A549 (cell line): ENCODE measurements at regions not wholly inside any gene's neighbourhood (a gene's known extent, or its start where the extent isn't known, plus 50 kb on each side); places are given as distances from the start of the nearest gene placed in this dataset.
A peak's percentile ranks its signal among the peaks of the same experiment; 100 is the strongest.

ENCODE experiments used
- ATAC-seq, 2 experiments: fragments of 200-7000 bp in 1 of 2; fragments of >200 bp in 1 of 2; cut with Nextera tagmentation in 1 of 2; cut with Tn5 transposase in 1 of 2; 3 replicates each; pipeline versions ENCODE4 v1.8.0 to v1.9.1; 2018 to 2020; ENCODE audit warnings: mild to moderate bottlenecking in 1 of 2, moderate library complexity in 1 of 2
- CTCF ChIA-PET: fragments of 300-600 bp; sonication (Branson Sonifier 250); formaldehyde crosslinking; extraction: SDS; loops from one replicate; lab custom pipeline; 2021; ENCODE audit warnings: antibody characterized with exemption, inconsistent platforms; lab: Yijun Ruan, JAX
- POLR2A ChIA-PET: fragments of 350-600 bp; formaldehyde crosslinking; extraction: SDS; loops from one replicate; lab custom pipeline; 2021; ENCODE audit warnings: antibody characterized with exemption, inconsistent platforms; lab: Yijun Ruan, JAX
- DNase-seq, 2 experiments: peaks; one replicate each; pipeline versions ENCODE4 v3.0.0 to v3.0.0-alpha.2; 2011 to 2016; ENCODE audit warnings: low read depth in 1 of 2, low spot score in 1 of 2
- FAIRE-seq: peaks from 2 replicates; lab custom pipeline; 2011; peaks lifted over from hg19 to GRCh38; lab: Jason Lieb, UNC
- H3K27ac ChIP-seq, 2 experiments: fragments of >200 bp; sonication (Bioruptor Twin); formaldehyde crosslinking; 3 replicates each; pipeline ENCODE4 v1.5.1; 2016 to 2017
- H3K4me1 ChIP-seq: fragments of >200 bp; sonication (Bioruptor Twin); formaldehyde crosslinking; 3 replicates; pipeline ENCODE4 v1.6.1; 2016
- H3K4me2 ChIP-seq: fragments of >200 bp; sonication (Bioruptor Twin); formaldehyde crosslinking; 3 replicates; pipeline ENCODE4 v1.6.1; 2016
- H3K4me3 ChIP-seq: fragments of >200 bp; sonication (Bioruptor Twin); formaldehyde crosslinking; 3 replicates; pipeline ENCODE4 v1.5.1; 2016
- H3K9me3 ChIP-seq: fragments of >200 bp; sonication (Bioruptor Twin); formaldehyde crosslinking; 3 replicates; pipeline ENCODE4 v1.6.1; 2016
- CBX2 ChIP-seq: fragments of 200-600 bp; sonication (generic); IDR thresholded peaks from 2 replicates; pipeline ENCODE4 v1.6.1; 2016; ENCODE audit warnings: low read depth, mild to moderate bottlenecking, borderline replicate concordance
- CBX8 ChIP-seq: fragments of 200-600 bp; sonication (generic); IDR thresholded peaks from 2 replicates; pipeline ENCODE4 v1.6.1; 2016
- EHF ChIP-seq: fragments of 250-450 bp; sonication (Bioruptor Pico); IDR thresholded peaks from 2 replicates; pipeline ENCODE4 v1.5.0; 2020; ENCODE audit warnings: mild to moderate bottlenecking
- ESRRA ChIP-seq: fragments of 150-350 bp; IDR thresholded peaks from 2 replicates; pipeline ENCODE4 v1.6.1; 2014; ENCODE audit warnings: mild to moderate bottlenecking, low read length, borderline replicate concordance
- FOSL2 ChIP-seq, 2 experiments: fragments of 450-650 bp in 1 of 2; fragments of >200 bp in 1 of 2; sonication (Bioruptor Twin) in 1 of 2; formaldehyde crosslinking; IDR thresholded peaks; 2 replicates each; pipeline versions ENCODE4 v1.5.0 to v1.6.1; 2016 to 2020; ENCODE audit warnings: mild to moderate bottlenecking in 1 of 2, moderate library complexity in 1 of 2
- GATA3 ChIP-seq: IDR thresholded peaks from 2 replicates; pipeline ENCODE4 v1.6.1; 2012; ENCODE audit warnings: borderline replicate concordance
- HEYL ChIP-seq: fragments of 250-450 bp; sonication (Bioruptor Pico); IDR thresholded peaks from 2 replicates; pipeline ENCODE4 v1.8.0; 2021; ENCODE audit warnings: mild to moderate bottlenecking, moderate library complexity
- HOXB5 ChIP-seq: fragments of 250-450 bp; sonication (Bioruptor Pico); IDR thresholded peaks from 2 replicates; pipeline ENCODE4 v1.5.0; 2020; ENCODE audit warnings: mild to moderate bottlenecking, moderate library complexity
- MAFK ChIP-seq: fragments of 450-650 bp; IDR thresholded peaks from 2 replicates; pipeline ENCODE4 v1.6.1; 2014; ENCODE audit not compliant: partially characterized antibody
- MAZ ChIP-seq: fragments of 150-350 bp; IDR thresholded peaks from 2 replicates; pipeline ENCODE4 v1.6.1; 2014; ENCODE audit warnings: antibody characterized with exemption, low read depth, low read length, borderline replicate concordance
- NFE2L2 ChIP-seq: fragments of 150-350 bp; conservative IDR thresholded peaks from 2 replicates; pipeline ENCODE4 v1.6.1; 2014; ENCODE audit warnings: low read length
- POLR2A ChIP-seq: IDR thresholded peaks from 2 replicates; pipeline ENCODE4 v1.6.1; 2012; ENCODE audit warnings: mild to moderate bottlenecking, low read length
- RARB ChIP-seq: fragments of 250-450 bp; sonication (Bioruptor Pico); IDR thresholded peaks from 2 replicates; pipeline ENCODE4 v1.8.0; 2021; ENCODE audit warnings: mild to moderate bottlenecking, moderate library complexity
- SMC3 ChIP-seq: fragments of >200 bp; sonication (Bioruptor Twin); formaldehyde crosslinking; IDR thresholded peaks from 3 replicates; pipeline ENCODE4 v1.6.1; 2018; ENCODE audit warnings: inconsistent platforms
- ZSCAN20 ChIP-seq: fragments of 250-450 bp; sonication (Bioruptor Pico); IDR thresholded peaks from 2 replicates; pipeline ENCODE4 v1.8.0; 2022; ENCODE audit warnings: mild to moderate bottlenecking, moderate library complexity
- WGBS: methylation state at CpG from one replicate; pipeline ENCODE4 v1.1.6; 2017; ENCODE audit errors: missing lambda C conversion rate; 5-methylcytosine and 5-hydroxymethylcytosine counted together
- TF ChIP-seq, protein P1 (sequence below): fragments of 200-600 bp; sonication (generic); IDR thresholded peaks from 2 replicates; pipeline ENCODE4 v1.6.1; 2016; ENCODE audit warnings: antibody characterized with exemption, mild to moderate bottlenecking, moderate library complexity
- TF ChIP-seq, protein P2 (sequence below): fragments of 450-650 bp; IDR thresholded peaks from 2 replicates; pipeline ENCODE4 v1.6.1; 2014; ENCODE audit warnings: antibody characterized with exemption
- TF ChIP-seq, protein P3 (sequence below): fragments of >200 bp; sonication (Bioruptor Twin); formaldehyde crosslinking; IDR thresholded peaks from 3 replicates; pipeline ENCODE4 v1.6.1; 2016
- TF ChIP-seq, protein P4 (sequence below): fragments of >200 bp; sonication (Bioruptor Twin); formaldehyde crosslinking; IDR thresholded peaks from 2 replicates; pipeline ENCODE4 v1.6.1; 2016
- TF ChIP-seq, protein P5 (sequence below): IDR thresholded peaks from 2 replicates; pipeline ENCODE4 v1.6.1; 2012

DNA sequence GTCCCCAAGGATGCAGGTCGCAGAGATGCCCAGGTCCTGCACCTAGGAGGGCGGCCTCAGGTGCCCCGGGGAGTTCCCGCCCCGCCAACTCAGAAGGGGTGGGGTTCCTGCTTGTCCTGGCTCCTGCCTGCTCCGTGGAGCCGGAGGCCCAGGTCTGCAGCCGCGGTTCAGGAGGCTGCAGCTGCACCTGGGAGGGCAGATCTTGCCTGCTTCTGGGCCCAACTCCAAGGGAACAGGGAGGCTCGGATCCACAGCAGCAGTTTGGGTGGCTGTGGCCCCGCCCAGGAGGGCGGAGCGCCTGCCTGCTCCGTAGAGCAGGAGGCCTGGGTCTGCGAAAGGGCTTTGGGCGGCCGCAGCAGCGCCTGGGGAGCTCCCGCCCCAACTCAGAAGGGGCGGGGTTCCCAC, 108.2 kb upstream of the EGR2 start:
- H3K4me2 ChIP-seq: peak overlapping the region; percentile 36; the same call in 2 of the 3 replicates

DNA sequence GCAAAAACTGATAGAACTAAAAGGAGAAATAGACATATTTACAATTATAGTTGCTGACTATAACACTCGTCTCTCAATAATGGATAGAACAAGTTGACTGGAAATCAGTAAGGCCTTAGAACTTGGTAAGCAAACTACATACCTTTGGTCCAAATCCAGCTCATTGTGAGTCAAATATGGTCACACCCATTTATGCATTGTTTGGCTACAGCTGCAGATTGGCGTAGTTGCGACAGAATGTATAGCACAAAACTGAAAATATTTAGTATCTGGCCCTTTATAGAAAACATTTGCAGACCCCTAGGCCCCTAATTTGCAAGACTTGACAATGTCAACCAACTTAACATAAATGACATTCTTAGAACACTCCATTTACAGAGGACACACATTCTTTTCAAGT, 103.6 kb upstream of the EGR2 start:
- POLR2A ChIA-PET: no interaction called here
- Histone ChIP-seq H3K27ac (no peak overlapping the region), H3K4me1 (0 out of 3 replicates have a peak, but pooled peaks cover 5% of the 10 kb centered on the region), H3K9me3 (no peaks in the 10 kb centered on the region), H3K4me3 (no peak overlapping the region), H3K4me2 (no peak overlapping the region)
- no peak for ATAC-seq
- CTCF ChIA-PET: interaction anchor here (1.0 kb wide), 1 partner anchor 102 kb away, joined by 5 read pairs; no protein-coding TSS in a partner anchor
- FAIRE-seq: no peak
- DNase-seq: no peak
- WGBS: 85% methylated on average over 3 of the region's 3 CpGs
- no peak for TF ChIP-seq ESRRA
- TF ChIP-seq GATA3: no peak
- TF ChIP-seq MAFK: no peak
- no peak for TF ChIP-seq CBX8
- TF ChIP-seq, protein P1, sequence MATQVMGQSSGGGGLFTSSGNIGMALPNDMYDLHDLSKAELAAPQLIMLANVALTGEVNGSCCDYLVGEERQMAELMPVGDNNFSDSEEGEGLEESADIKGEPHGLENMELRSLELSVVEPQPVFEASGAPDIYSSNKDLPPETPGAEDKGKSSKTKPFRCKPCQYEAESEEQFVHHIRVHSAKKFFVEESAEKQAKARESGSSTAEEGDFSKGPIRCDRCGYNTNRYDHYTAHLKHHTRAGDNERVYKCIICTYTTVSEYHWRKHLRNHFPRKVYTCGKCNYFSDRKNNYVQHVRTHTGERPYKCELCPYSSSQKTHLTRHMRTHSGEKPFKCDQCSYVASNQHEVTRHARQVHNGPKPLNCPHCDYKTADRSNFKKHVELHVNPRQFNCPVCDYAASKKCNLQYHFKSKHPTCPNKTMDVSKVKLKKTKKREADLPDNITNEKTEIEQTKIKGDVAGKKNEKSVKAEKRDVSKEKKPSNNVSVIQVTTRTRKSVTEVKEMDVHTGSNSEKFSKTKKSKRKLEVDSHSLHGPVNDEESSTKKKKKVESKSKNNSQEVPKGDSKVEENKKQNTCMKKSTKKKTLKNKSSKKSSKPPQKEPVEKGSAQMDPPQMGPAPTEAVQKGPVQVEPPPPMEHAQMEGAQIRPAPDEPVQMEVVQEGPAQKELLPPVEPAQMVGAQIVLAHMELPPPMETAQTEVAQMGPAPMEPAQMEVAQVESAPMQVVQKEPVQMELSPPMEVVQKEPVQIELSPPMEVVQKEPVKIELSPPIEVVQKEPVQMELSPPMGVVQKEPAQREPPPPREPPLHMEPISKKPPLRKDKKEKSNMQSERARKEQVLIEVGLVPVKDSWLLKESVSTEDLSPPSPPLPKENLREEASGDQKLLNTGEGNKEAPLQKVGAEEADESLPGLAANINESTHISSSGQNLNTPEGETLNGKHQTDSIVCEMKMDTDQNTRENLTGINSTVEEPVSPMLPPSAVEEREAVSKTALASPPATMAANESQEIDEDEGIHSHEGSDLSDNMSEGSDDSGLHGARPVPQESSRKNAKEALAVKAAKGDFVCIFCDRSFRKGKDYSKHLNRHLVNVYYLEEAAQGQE: no peak
- TF ChIP-seq, protein P2, sequence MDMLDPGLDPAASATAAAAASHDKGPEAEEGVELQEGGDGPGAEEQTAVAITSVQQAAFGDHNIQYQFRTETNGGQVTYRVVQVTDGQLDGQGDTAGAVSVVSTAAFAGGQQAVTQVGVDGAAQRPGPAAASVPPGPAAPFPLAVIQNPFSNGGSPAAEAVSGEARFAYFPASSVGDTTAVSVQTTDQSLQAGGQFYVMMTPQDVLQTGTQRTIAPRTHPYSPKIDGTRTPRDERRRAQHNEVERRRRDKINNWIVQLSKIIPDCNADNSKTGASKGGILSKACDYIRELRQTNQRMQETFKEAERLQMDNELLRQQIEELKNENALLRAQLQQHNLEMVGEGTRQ: no peak
- TF ChIP-seq POLR2A: no peak
- no peak for TF ChIP-seq RARB (CRISPR knock-in tag)
- TF ChIP-seq, protein P3, sequence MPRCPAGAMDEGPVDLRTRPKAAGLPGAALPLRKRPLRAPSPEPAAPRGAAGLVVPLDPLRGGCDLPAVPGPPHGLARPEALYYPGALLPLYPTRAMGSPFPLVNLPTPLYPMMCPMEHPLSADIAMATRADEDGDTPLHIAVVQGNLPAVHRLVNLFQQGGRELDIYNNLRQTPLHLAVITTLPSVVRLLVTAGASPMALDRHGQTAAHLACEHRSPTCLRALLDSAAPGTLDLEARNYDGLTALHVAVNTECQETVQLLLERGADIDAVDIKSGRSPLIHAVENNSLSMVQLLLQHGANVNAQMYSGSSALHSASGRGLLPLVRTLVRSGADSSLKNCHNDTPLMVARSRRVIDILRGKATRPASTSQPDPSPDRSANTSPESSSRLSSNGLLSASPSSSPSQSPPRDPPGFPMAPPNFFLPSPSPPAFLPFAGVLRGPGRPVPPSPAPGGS: no peak
- no peak for TF ChIP-seq HEYL
- TF ChIP-seq, protein P4, sequence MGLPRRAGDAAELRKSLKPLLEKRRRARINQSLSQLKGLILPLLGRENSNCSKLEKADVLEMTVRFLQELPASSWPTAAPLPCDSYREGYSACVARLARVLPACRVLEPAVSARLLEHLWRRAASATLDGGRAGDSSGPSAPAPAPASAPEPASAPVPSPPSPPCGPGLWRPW: no peak

More for the DNA sequence above, 108.2 kb upstream of the EGR2 start:
- ATAC-seq (peak; percentile 30 to 65; a peak in 3 of 6 replicates), FAIRE-seq (no peak), DNase-seq (no peak)
- H3K4me3 ChIP-seq: no peak overlapping the region
- POLR2A ChIA-PET: interaction anchor here (0.6 kb wide), 1 partner anchor 706 kb away, joined by 4 read pairs; no protein-coding TSS in a partner anchor
- TF ChIP-seq, protein P3: no peak
- no peak for TF ChIP-seq GATA3
- TF ChIP-seq, all 56 proteins: peak for 0
- H3K9me3 ChIP-seq: no peaks in the 10 kb centered on the region
- WGBS: 57% methylated on average over 9 of the region's 20 CpGs
- H3K4me1 ChIP-seq: no peaks in the 10 kb centered on the region
- CTCF ChIA-PET: no interaction called here
- H3K27ac ChIP-seq: no peak overlapping the region

DNA sequence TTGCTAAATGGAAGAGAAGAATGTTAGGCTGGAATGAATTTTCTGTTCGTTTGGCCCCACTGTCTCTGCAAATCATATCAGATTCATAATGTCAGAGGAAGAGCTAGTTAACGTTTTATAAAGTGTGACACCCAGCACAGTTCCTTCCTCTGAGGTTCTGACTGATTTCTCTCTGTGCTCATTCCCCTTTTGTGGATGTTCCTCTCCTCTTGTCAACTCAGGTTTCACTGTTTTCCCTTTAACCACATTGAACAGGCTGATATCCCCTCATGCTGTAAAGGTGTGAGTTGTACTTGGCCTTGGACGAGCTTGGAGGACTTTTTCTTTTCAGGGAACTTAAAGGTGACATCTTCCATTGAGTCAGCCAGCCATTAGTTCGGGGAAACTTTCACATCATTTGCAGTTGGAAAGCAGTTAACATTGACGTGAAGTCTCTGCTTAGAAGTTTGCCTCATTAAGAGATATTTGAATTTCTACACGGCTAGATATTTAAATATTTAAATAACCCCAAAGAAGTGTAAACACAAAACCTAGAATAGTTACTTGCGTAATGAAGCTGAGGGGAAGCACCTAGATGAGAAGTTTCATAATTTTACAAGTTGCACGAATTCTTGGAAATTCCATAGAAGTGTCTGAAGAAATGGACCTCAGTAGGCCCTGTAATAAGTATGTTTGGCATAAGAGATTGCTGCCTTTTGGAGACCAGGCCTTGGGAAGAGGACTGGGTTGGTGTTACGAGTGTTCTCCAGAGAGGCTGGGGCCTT, 101.5 kb upstream of the EGR2 start:
- ChIA-PET CTCF (interaction anchor here (1.7 kb wide), 1 partner anchor 166 kb away, joined by 3 read pairs; no protein-coding TSS in a partner anchor), POLR2A (no interaction called here)
- TF ChIP-seq ESRRA (no peak), MAZ (no peak), ZSCAN20 (no peak), SMC3 (no peak), NFE2L2 (no peak), FOSL2 (IDR thresholded peaks at IDR 0.05) (no peak), FOSL2 (CRISPR knock-in tag; IDR thresholded peaks at IDR 0.05) (no peak), HOXB5 (CRISPR knock-in tag) (no peak), EHF (no peak), MAFK (no peak), CBX2 (no peak)
- TF ChIP-seq, protein P1: no peak
- TF ChIP-seq, protein P5, sequence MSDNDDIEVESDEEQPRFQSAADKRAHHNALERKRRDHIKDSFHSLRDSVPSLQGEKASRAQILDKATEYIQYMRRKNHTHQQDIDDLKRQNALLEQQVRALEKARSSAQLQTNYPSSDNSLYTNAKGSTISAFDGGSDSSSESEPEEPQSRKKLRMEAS: no peak
- Histone ChIP-seq H3K4me2 (no peak overlapping the region), H3K4me1 (0 out of 3 replicates have a peak, but pooled peaks cover 5% of the 10 kb centered on the region), H3K27ac (no peak overlapping the region), H3K4me3 (no peak overlapping the region), H3K9me3 (no peaks in the 10 kb centered on the region)
- no peak for FAIRE-seq
- ATAC-seq: no peak
- no peak for DNase-seq
- WGBS: 51% methylated on average over 9 of the region's 9 CpGs
